Loucy (cell line): ENCODE measurements at regions not wholly inside any gene's neighbourhood (a gene's known extent, or its start where the extent isn't known, plus 50 kb on each side); places are given as distances from the start of the nearest gene placed in this dataset.

Experiments
- H2AFZ ChIP-seq: fragments of 200-600 bp; sonication (generic); 2 replicates; pipeline ENCODE4 v1.6.0; 2016; ENCODE audit warnings: antibody characterized with exemption, mild to moderate bottlenecking, low read length, moderate library complexity
- H3F3A ChIP-seq: fragments of 200-600 bp; 2 replicates; pipeline ENCODE4 v1.6.0; 2016; ENCODE audit warnings: antibody characterized with exemption, low read depth, mild to moderate bottlenecking
- H3K27me3 ChIP-seq: fragments of 200-600 bp; sonication (generic); 2 replicates; pipeline ENCODE4 v1.6.1; 2014; ENCODE audit warnings: low read length, mild to moderate bottlenecking; ENCODE audit not compliant: insufficient read depth, poor library complexity, severe bottlenecking
- H3K36me3 ChIP-seq: fragments of 200-600 bp; sonication (generic); 2 replicates; pipeline ENCODE4 v1.6.1; 2016; ENCODE audit warnings: low read length; ENCODE audit not compliant: insufficient read depth
- H3K4me1 ChIP-seq: fragments of 200-600 bp; sonication (generic); 2 replicates; pipeline ENCODE4 v1.5.1; 2014; ENCODE audit warnings: low read length, mild to moderate bottlenecking; ENCODE audit not compliant: insufficient read depth, poor library complexity, severe bottlenecking
- H3K4me2 ChIP-seq: fragments of 200-600 bp; sonication (generic); 2 replicates; pipeline ENCODE4 v1.6.0; 2014; ENCODE audit warnings: antibody characterized with exemption, low read length, low read depth, mild to moderate bottlenecking; ENCODE audit not compliant: poor library complexity, severe bottlenecking
- H3K4me3 ChIP-seq: fragments of 200-600 bp; sonication (generic); 2 replicates; pipeline ENCODE4 v1.5.1; 2014; ENCODE audit warnings: low read length, mild to moderate bottlenecking, mixed read lengths; ENCODE audit not compliant: poor library complexity, severe bottlenecking
- H3K79me2 ChIP-seq: fragments of 200-600 bp; sonication (generic); 2 replicates; pipeline ENCODE4 v1.6.1; 2014; ENCODE audit warnings: low read length; ENCODE audit not compliant: insufficient read depth
- H3K9ac ChIP-seq: fragments of 200-600 bp; sonication (generic); 2 replicates; pipeline ENCODE4 v1.6.0; 2014; ENCODE audit warnings: mild to moderate bottlenecking, low read depth, low read length, moderate library complexity; ENCODE audit not compliant: poor library complexity, severe bottlenecking
- H3K9me2 ChIP-seq: fragments of 200-600 bp; sonication (generic); replicated peaks from 2 replicates; pipeline ENCODE4 v1.6.1; 2016; ENCODE audit warnings: low read depth, low read length, mixed read lengths
- H3K9me3 ChIP-seq: fragments of 200-600 bp; sonication (generic); 2 replicates; pipeline ENCODE4 v1.6.1; 2014; ENCODE audit warnings: mild to moderate bottlenecking, antibody characterized with exemption, low read length, low read depth; ENCODE audit not compliant: insufficient read depth
- H4K20me1 ChIP-seq: fragments of 200-600 bp; sonication (generic); 2 replicates; pipeline ENCODE4 v1.6.0; 2014; ENCODE audit warnings: antibody characterized with exemption, low read length, mild to moderate bottlenecking; ENCODE audit not compliant: insufficient read depth, poor library complexity, severe bottlenecking
- CTCF ChIP-seq: fragments of 200-600 bp; sonication (generic); conservative IDR thresholded peaks from 2 replicates; pipeline ENCODE4 v1.5.1; 2014; ENCODE audit warnings: mild to moderate bottlenecking, antibody characterized with exemption, low read length
- EZH2phosphoT487 ChIP-seq: fragments of 200-600 bp; IDR thresholded peaks from 2 replicates; pipeline ENCODE4 v1.6.1; 2018; ENCODE audit warnings: antibody characterized with exemption, mild to moderate bottlenecking, moderate library complexity, borderline replicate concordance

- TF ChIP-seq CTCF (no peak), EZH2phosphoT487 (no peak)
- Histone ChIP-seq H3K9me2 (no peaks in the 10 kb centered on the region), H3K4me3 (no peak overlapping the region), H3K9ac (no peak overlapping the region), H3K79me2 (no peaks in the 10 kb centered on the region), H3K9me3 (no peaks in the 10 kb centered on the region), H3F3A (no peaks in the 10 kb centered on the region), H3K36me3 (no peaks in the 10 kb centered on the region), H4K20me1 (no peaks in the 10 kb centered on the region), H3K4me2 (no peak overlapping the region), H3K4me1 (no peaks in the 10 kb centered on the region), H3K27me3 (no peaks in the 10 kb centered on the region), H2AFZ (no peak overlapping the region)
Measured at GRCh38 chr6:106880952-106881351, 93.6 kb downstream of the CD24 start.

- Histone ChIP-seq H3K4me1 (no peaks in the 10 kb centered on the region), H3K9me2 (no peaks in the 10 kb centered on the region), H2AFZ (no peak overlapping the region), H3K9me3 (0 out of 2 replicates have a peak, but pooled peaks cover 5% of the 10 kb centered on the region), H3K4me2 (no peak overlapping the region), H3K79me2 (no peaks in the 10 kb centered on the region), H3K27me3 (no peaks in the 10 kb centered on the region), H4K20me1 (no peaks in the 10 kb centered on the region), H3K9ac (no peak overlapping the region), H3K36me3 (no peaks in the 10 kb centered on the region), H3K4me3 (no peak overlapping the region), H3F3A (no peaks in the 10 kb centered on the region)
- TF ChIP-seq CTCF (no peak), EZH2phosphoT487 (no peak)
Measured at GRCh38 chr6:106875782-106876321, 98.7 kb downstream of the CD24 start.

DNA sequence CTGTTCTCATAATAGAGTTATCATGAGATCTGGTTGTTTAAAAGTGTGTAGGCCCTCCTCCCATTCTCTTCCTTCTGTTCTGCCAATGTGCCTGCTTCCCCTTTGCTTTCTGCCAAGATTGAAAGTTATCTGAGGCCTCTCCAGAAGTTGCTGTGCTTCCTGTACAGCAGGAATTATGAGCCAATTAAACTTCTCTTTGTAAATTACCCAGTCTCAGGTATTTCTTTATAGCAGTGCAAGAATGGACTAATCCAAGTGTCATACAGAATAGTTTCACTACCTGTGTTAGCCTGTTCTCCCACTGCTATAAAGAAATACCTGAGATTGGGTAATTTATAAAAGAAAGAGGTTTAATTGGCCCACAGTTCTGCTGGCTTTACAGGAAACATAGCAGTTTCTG lies 100.0 kb downstream of the CD24 start:
- H4K20me1 ChIP-seq: no peaks in the 10 kb centered on the region
- TF ChIP-seq CTCF: no peak
- TF ChIP-seq EZH2phosphoT487: no peak

More for the DNA sequence above, 100.0 kb downstream of the CD24 start:
- no peak overlapping the region for H3K9ac ChIP-seq
- no peaks in the 10 kb centered on the region for H3K9me2 ChIP-seq
- H3F3A ChIP-seq: no peaks in the 10 kb centered on the region
- 0 out of 2 replicates have a peak, but pooled peaks cover 5% of the 10 kb centered on the region for H3K9me3 ChIP-seq
- H3K27me3 ChIP-seq: no peaks in the 10 kb centered on the region
- no peaks in the 10 kb centered on the region for H3K36me3 ChIP-seq
- H2AFZ ChIP-seq: no peak overlapping the region
- no peaks in the 10 kb centered on the region for H3K4me1 ChIP-seq
- H3K4me2 ChIP-seq: no peak overlapping the region
- H3K79me2 ChIP-seq: no peaks in the 10 kb centered on the region
- no peak overlapping the region for H3K4me3 ChIP-seq
